GM12875 (cell line): ENCODE measurements at regions not wholly inside any gene's neighbourhood (a gene's known extent, or its start where the extent isn't known, plus 50 kb on each side); places are given as distances from the start of the nearest gene placed in this dataset.

Experiments
- H3K4me3 ChIP-seq: one replicate; pipeline ENCODE4 v1.5.1; 2011; ENCODE audit warnings: low read depth, low read length, control low read depth
- TF ChIP-seq, protein P1 (sequence below): IDR thresholded peaks from 2 replicates; pipeline ENCODE4 v1.5.1; 2011; ENCODE audit warnings: low read depth, mild to moderate bottlenecking, control low read depth, inconsistent platforms, low read length, moderate library complexity, borderline replicate concordance; ENCODE audit not compliant: insufficient read depth

DNA sequence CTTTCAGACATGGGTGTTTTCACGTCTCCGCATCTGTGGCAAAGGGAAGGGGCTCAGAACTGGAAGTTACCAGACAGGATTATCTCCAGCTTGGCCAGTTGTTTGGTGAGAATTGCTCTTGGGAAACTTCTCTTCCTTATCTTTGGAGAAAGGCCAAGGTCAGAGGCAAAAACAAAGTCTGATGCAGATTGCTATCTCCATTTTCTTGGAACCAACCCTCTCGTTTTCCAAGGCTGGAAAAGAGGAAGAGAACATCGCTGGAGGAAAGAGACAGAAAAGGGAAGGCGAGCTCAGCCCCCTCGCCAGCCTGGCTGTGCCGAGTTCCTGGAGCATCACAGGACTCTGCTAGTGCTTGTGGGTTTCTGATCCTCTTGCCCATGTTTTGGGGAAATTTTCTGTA lies 396.8 kb upstream of the SHH start:
- TF ChIP-seq, protein P1, sequence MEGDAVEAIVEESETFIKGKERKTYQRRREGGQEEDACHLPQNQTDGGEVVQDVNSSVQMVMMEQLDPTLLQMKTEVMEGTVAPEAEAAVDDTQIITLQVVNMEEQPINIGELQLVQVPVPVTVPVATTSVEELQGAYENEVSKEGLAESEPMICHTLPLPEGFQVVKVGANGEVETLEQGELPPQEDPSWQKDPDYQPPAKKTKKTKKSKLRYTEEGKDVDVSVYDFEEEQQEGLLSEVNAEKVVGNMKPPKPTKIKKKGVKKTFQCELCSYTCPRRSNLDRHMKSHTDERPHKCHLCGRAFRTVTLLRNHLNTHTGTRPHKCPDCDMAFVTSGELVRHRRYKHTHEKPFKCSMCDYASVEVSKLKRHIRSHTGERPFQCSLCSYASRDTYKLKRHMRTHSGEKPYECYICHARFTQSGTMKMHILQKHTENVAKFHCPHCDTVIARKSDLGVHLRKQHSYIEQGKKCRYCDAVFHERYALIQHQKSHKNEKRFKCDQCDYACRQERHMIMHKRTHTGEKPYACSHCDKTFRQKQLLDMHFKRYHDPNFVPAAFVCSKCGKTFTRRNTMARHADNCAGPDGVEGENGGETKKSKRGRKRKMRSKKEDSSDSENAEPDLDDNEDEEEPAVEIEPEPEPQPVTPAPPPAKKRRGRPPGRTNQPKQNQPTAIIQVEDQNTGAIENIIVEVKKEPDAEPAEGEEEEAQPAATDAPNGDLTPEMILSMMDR = no peak
- H3K4me3 ChIP-seq = no peak overlapping the region

DNA sequence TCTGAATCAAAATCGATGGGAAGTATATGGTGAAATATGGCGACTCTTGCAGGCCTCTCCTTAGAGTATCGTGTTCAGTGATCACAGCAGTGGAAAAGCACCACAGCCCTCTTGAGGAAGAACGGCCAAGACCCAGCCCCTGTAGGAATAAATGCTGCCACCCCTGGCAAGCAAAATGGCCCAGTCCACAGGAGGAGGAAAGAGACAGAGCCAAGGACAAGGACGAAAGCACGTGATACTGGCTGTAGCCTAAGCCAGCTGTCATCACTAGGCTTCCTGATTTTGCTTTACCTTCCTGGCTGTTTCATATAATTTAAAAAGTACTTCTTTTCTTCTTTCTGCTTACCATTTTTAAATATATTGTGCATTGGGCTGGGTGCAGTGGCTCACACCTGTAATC lies 395.0 kb upstream of the SHH start:
- TF ChIP-seq, protein P1 = no peak
- H3K4me3 ChIP-seq = no peak overlapping the region

DNA sequence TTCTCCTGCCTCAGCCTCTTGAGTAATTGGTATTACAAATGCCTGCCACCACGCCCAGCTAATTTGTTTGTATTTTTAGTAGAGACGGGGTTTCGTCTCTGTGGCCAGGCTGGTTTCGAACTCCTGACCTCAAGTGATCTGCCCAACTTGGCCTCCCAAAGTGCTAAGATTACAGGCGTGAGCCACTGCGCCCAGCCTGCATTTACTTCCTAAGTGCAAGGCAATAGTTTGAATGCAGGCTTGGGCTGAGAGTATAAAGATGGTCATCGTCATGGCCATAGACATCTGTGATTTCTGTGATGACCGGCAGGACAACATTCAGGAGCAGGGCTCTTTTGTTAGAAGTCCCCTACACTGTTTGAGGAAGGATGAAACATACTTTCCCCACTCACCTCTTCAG lies 393.9 kb upstream of the SHH start:
- no peak overlapping the region for H3K4me3 ChIP-seq
- TF ChIP-seq, protein P1 = no peak

DNA sequence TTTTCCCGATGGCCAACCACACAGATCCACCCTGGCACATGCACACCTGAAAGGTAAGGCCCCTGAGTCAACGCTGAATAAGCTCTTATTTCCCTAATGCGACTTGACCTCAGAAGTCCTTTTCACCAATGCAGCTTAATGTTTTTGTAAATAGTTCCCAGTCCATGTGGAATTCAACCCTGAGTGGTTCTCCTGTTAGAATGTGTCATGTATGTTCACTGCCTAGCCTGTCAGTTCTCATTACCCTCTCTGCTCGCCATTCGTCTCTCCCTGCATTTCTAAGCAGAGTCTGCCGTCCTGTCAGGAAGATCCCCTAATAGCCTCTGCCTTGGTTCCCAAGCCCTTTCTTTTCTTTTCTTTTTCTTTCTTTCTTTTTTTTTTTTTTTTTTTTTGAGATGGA lies 392.6 kb upstream of the SHH start:
- no peak overlapping the region for H3K4me3 ChIP-seq
- TF ChIP-seq, protein P1 = no peak

DNA sequence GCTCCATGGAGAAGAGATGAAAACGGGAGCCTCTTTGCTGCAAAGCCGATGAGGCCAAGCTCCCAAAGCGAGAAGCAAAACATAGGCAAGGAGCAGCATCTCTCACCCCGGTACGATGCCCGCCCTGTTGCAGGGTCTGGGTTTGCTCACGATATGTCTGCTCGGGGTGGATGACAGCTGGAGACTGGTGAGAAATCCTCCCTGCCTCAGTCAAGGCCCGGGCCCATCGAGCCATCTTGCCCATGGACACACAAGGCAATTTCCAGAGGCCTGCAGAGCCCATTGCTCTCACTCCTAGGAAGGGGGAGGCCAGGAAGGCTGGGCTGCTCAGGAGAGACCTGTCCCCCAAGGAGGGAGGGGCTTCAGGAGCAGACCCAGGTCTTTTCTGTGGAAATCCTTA lies 391.7 kb upstream of the SHH start:
- no peak overlapping the region for H3K4me3 ChIP-seq
- TF ChIP-seq, protein P1 = no peak

DNA sequence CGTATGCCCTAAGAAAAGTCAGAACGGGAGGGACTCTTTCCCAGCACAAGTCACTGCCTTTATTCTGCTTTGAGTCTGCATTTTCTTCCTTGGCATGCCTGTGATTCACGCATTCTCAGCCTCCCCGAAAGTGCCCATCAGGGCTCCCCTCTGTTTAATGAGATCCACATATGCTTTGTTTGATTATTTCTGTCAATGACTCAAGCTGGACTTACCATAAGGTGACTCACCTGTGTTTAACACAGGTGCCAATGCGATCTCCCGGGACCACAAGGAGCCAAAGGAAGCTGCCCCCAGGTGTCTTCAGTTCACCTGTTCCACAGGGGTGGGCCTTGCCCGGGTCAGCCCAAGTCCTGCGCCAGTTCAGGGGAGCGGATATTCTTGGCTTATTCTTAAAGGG lies 386.0 kb upstream of the SHH start:
- TF ChIP-seq, protein P1 = no peak
- H3K4me3 ChIP-seq = no peak overlapping the region

DNA sequence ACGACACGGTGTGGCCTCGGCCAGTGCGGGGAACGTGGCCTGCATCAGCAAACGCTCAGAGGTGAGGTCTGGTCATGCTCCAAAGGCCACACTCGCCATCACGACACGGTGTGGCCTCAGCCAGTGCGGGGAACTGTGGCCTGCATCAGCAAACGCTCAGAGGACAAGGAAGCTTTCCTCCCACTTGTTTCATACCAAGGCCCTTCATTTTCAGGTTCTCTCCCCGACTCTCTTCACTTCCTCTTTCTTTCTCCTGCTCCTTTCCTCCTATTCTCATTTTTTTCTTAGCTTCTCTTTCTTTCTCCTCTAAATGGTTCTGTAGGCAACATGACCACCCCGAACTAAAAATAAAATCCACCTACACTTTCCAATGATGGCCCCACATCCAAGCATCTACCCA lies 384.4 kb upstream of the SHH start:
- no peak overlapping the region for H3K4me3 ChIP-seq
- TF ChIP-seq, protein P1 = no peak
